HG02571 (cell line): ENCODE measurements at regions not wholly inside any gene's neighbourhood (a gene's known extent, or its start where the extent isn't known, plus 50 kb on each side); places are given as distances from the start of the nearest gene placed in this dataset.

Source experiments
- ATAC-seq: cut with Tn5 transposase; IDR thresholded peaks from one replicate; pipeline ENCODE4 v1.9.1; 2021; ENCODE audit warnings: mild to moderate bottlenecking, moderate library complexity; ENCODE audit not compliant: unreplicated experiment

GRCh38 chr17:70230850-70231640, 61.7 kb downstream of the KCNJ2 start:
- ATAC-seq: no peak

- no peak for ATAC-seq
Observed at GRCh38 chr17:70232466-70232865, 63.1 kb downstream of the KCNJ2 start.

- no peak for ATAC-seq
Observed at GRCh38 chr17:70235252-70235651, 65.9 kb downstream of the KCNJ2 start.

GRCh38 chr17:70238228-70238627, 68.9 kb downstream of the KCNJ2 start:
- no peak for ATAC-seq

- ATAC-seq: no peak
Observed at GRCh38 chr17:70238646-70239045, 69.3 kb downstream of the KCNJ2 start.

- ATAC-seq: no peak
Observed at GRCh38 chr17:70239391-70239826, 70.1 kb downstream of the KCNJ2 start.

GRCh38 chr17:70241071-70241470, 71.7 kb downstream of the KCNJ2 start:
- no peak for ATAC-seq

GRCh38 chr17:70242781-70243437, 73.6 kb downstream of the KCNJ2 start:
- ATAC-seq: no peak

GRCh38 chr17:70251706-70252105, 82.4 kb downstream of the KCNJ2 start:
- no peak for ATAC-seq

- ATAC-seq: no peak
Observed at GRCh38 chr17:70254735-70255460, 85.6 kb downstream of the KCNJ2 start.

- ATAC-seq: no peak
Observed at GRCh38 chr17:70256751-70257150, 87.4 kb downstream of the KCNJ2 start.

- no peak for ATAC-seq
Observed at GRCh38 chr17:70258465-70258864, 89.1 kb downstream of the KCNJ2 start.

- ATAC-seq: no peak
Observed at GRCh38 chr17:70259400-70259799, 90.1 kb downstream of the KCNJ2 start.

GRCh38 chr17:70261170-70261569, 91.8 kb downstream of the KCNJ2 start:
- no peak for ATAC-seq

GRCh38 chr17:70265471-70265870, 96.1 kb downstream of the KCNJ2 start:
- no peak for ATAC-seq

GRCh38 chr17:70266394-70266793, 97.1 kb downstream of the KCNJ2 start:
- no peak for ATAC-seq

GRCh38 chr17:70268383-70268782, 99.1 kb downstream of the KCNJ2 start:
- no peak for ATAC-seq

- no peak for ATAC-seq
Observed at GRCh38 chr17:70270554-70270953, 101.2 kb downstream of the KCNJ2 start.

- ATAC-seq: no peak
Observed at GRCh38 chr17:70271200-70271599, 101.9 kb downstream of the KCNJ2 start.

- ATAC-seq: no peak
Observed at GRCh38 chr17:70271672-70272071, 102.3 kb downstream of the KCNJ2 start.

GRCh38 chr17:70274255-70274654, 104.9 kb downstream of the KCNJ2 start:
- ATAC-seq: no peak

GRCh38 chr17:70276906-70277305, 107.6 kb downstream of the KCNJ2 start:
- ATAC-seq: no peak
